HepG2 (cell line): ENCODE measurements at regions not wholly inside any gene's neighbourhood (a gene's known extent, or its start where the extent isn't known, plus 50 kb on each side); places are given as distances from the start of the nearest gene placed in this dataset.

ENCODE experiments used
- ATAC-seq: fragments of 200-7000 bp; cut with Tn5 transposase; 3 replicates; pipeline ENCODE4 v1.9.1; 2020; ENCODE audit warnings: mild to moderate bottlenecking, moderate library complexity
- BruUV-seq: library from RNA; stranded (reverse); fragments of 400-500 nt; replicated peaks from 2 replicates; lab custom pipeline; 2021; lab: Mats Ljungman, UMichigan
- CTCF ChIA-PET: fragments of 300-600 bp; formaldehyde crosslinking; extraction: SDS; loops from one replicate; lab custom pipeline; 2021; ENCODE audit warnings: low total read pairs, inconsistent platforms, low intra/inter-chr PET ratio; lab: Yijun Ruan, JAX
- POLR2A ChIA-PET: fragments of 350-600 bp; sonication (Branson Sonifier 250); formaldehyde crosslinking; loops from one replicate; lab custom pipeline; 2020; ENCODE audit warnings: antibody characterized with exemption, inconsistent platforms; lab: Yijun Ruan, JAX
- DNase-seq: peaks from one replicate; pipeline ENCODE4 v3.0.0-alpha.2; 2015; ENCODE audit warnings: low spot score
- FAIRE-seq: peaks from 3 replicates; lab custom pipeline; 2011; peaks lifted over from hg19 to GRCh38; lab: Jason Lieb, UNC
- H2AFZ ChIP-seq: one replicate; pipeline ENCODE4 v1.6.1; 2011; ENCODE audit warnings: low read length, inconsistent platforms
- H3K27ac ChIP-seq: fragments of 300-600 bp; 3 replicates; pipeline ENCODE4 v1.8.0; 2011; ENCODE audit warnings: mixed run types, mild to moderate bottlenecking, mixed read lengths, low read length, inconsistent platforms; ENCODE audit not compliant: insufficient read depth; ENCODE audit errors: extremely low read length
- H3K27me3 ChIP-seq, 2 experiments: fragments of 200-600 bp in 1 of 2; 2 replicates in 1 of 2; 3 replicates in 1 of 2; pipeline versions ENCODE4 v1.6.0 to v1.8.0; 2011; ENCODE audit warnings: low read length in 2 of 2, mild to moderate bottlenecking in 2 of 2, moderate library complexity in 2 of 2, inconsistent platforms in 1 of 2; ENCODE audit not compliant: insufficient read depth in 2 of 2, control insufficient read depth in 1 of 2
- H3K36me3 ChIP-seq, 2 experiments: fragments of 200-600 bp in 1 of 2; replicated peaks in 1 of 2; 2 replicates in 1 of 2; 3 replicates in 1 of 2; pipeline versions ENCODE4 v1.5.1 to v1.8.0; 2011; ENCODE audit warnings: low read length in 2 of 2, inconsistent platforms in 1 of 2; ENCODE audit not compliant: insufficient read depth in 2 of 2, control insufficient read depth in 1 of 2
- H3K4me1 ChIP-seq: 2 replicates; pipeline ENCODE4 v1.5.1; 2012; ENCODE audit warnings: low read length, inconsistent platforms; ENCODE audit not compliant: insufficient read depth
- H3K4me2 ChIP-seq: 2 replicates; pipeline ENCODE4 v1.6.0; 2011; ENCODE audit warnings: low read depth, low read length, inconsistent platforms
- H3K4me3 ChIP-seq, 3 experiments: fragments of 200-600 bp in 1 of 3; sonication (generic), shearing (Covaris generic) in 1 of 3; replicated peaks in 1 of 3; 2 replicates each; pipeline ENCODE4 v1.5.1; 2011 to 2016; ENCODE audit warnings: low read length in 3 of 3, inconsistent platforms in 2 of 3, low read depth in 2 of 3, mild to moderate bottlenecking in 2 of 3, control low read depth in 1 of 3, mixed read lengths in 1 of 3; ENCODE audit not compliant: insufficient read depth in 1 of 3
- H3K79me2 ChIP-seq: one replicate; pipeline ENCODE4 v1.6.1; 2011; ENCODE audit warnings: low read length, inconsistent platforms; ENCODE audit not compliant: insufficient read depth
- H3K9ac ChIP-seq: 2 replicates; pipeline ENCODE4 v1.6.0; 2011; ENCODE audit warnings: mild to moderate bottlenecking, low read depth, low read length, inconsistent platforms; ENCODE audit not compliant: insufficient read depth
- H3K9me3 ChIP-seq: 2 replicates; pipeline ENCODE4 v1.5.1; 2012; ENCODE audit warnings: mild to moderate bottlenecking, low read length
- H4K20me1 ChIP-seq: 2 replicates; pipeline ENCODE4 v1.6.0; 2011; ENCODE audit warnings: inconsistent platforms, mild to moderate bottlenecking, low read length, moderate library complexity; ENCODE audit not compliant: insufficient read depth
- CBX2 ChIP-seq, 2 experiments: fragments of 200-600 bp in 1 of 2; sonication (generic); formaldehyde crosslinking in 1 of 2; IDR thresholded peaks; 2 replicates each; pipeline versions ENCODE4 v1.7.0 to v1.8.1; 2018 to 2022; ENCODE audit warnings: low read depth in 2 of 2, low read length in 1 of 2, mild to moderate bottlenecking in 1 of 2, missing genetic modification reagents in 1 of 2
- CBX5 ChIP-seq: sonication (generic); formaldehyde crosslinking; IDR thresholded peaks from 2 replicates; pipeline ENCODE4 v1.4.0; 2020; ENCODE audit warnings: missing genetic modification reagents, borderline replicate concordance
- ELK4 ChIP-seq: sonication (generic); formaldehyde crosslinking; IDR thresholded peaks from 2 replicates; pipeline ENCODE4 v1.9.0; 2021; ENCODE audit warnings: missing genetic modification reagents, borderline replicate concordance
- FLYWCH1 ChIP-seq: sonication (generic); formaldehyde crosslinking; IDR thresholded peaks from 2 replicates; pipeline ENCODE4 v1.8.1; 2023; ENCODE audit warnings: mild to moderate bottlenecking, missing genetic modification reagents
- MAZ ChIP-seq, 2 experiments: sonication (generic) in 1 of 2; formaldehyde crosslinking in 1 of 2; IDR thresholded peaks; 2 replicates each; pipeline versions ENCODE4 v1.5.0 to v1.6.1; 2012 to 2020; ENCODE audit warnings: low read depth in 2 of 2, mild to moderate bottlenecking in 2 of 2, borderline replicate concordance in 1 of 2, improper control_type of control experiment in 1 of 2, low read length in 1 of 2, missing genetic modification reagents in 1 of 2, moderate library complexity in 1 of 2
- MED8 ChIP-seq: sonication (generic); formaldehyde crosslinking; IDR thresholded peaks from 2 replicates; pipeline ENCODE4 v1.8.1; 2023; ENCODE audit warnings: mild to moderate bottlenecking, missing genetic modification reagents; ENCODE audit not compliant: insufficient replicate concordance
- MIER2 ChIP-seq: IDR thresholded peaks from 2 replicates; pipeline ENCODE4 v1.6.1; 2016; ENCODE audit warnings: missing biosample characterization, missing genetic modification reagents
- MZF1 ChIP-seq: sonication (generic); formaldehyde crosslinking; IDR thresholded peaks from 2 replicates; pipeline ENCODE4 v1.8.1; 2023; ENCODE audit warnings: mild to moderate bottlenecking, missing genetic modification reagents, borderline replicate concordance
- SP2 ChIP-seq: sonication (generic); formaldehyde crosslinking; IDR thresholded peaks from 2 replicates; pipeline ENCODE4 v1.5.1; 2020; ENCODE audit warnings: mild to moderate bottlenecking, missing genetic modification reagents
- SYNCRIP ChIP-seq: fragments of 200-400 bp; formaldehyde crosslinking; IDR thresholded peaks from 2 replicates; pipeline ENCODE4 v1.6.1; 2018; ENCODE audit warnings: mild to moderate bottlenecking, low read depth, low read length; ENCODE audit not compliant: insufficient read depth
- THRA ChIP-seq: sonication (generic); formaldehyde crosslinking; IDR thresholded peaks from 2 replicates; pipeline ENCODE4 v1.4.0; 2020; ENCODE audit warnings: missing genetic modification reagents, borderline replicate concordance
- TMF1 ChIP-seq: sonication (generic); formaldehyde crosslinking; IDR thresholded peaks from 2 replicates; pipeline ENCODE4 v1.8.1; 2022; ENCODE audit warnings: low read depth, missing genetic modification reagents
- ZC3H4 ChIP-seq: sonication (generic); formaldehyde crosslinking; IDR thresholded peaks from 2 replicates; pipeline ENCODE4 v1.4.0; 2020; ENCODE audit warnings: missing genetic modification reagents, borderline replicate concordance
- ZGPAT ChIP-seq: IDR thresholded peaks from 2 replicates; pipeline ENCODE4 v1.6.1; 2016; ENCODE audit warnings: mild to moderate bottlenecking
- ZNF207 ChIP-seq: fragments of 450-650 bp; IDR thresholded peaks from 2 replicates; pipeline ENCODE4 v1.6.1; 2016; ENCODE audit warnings: antibody characterized with exemption, borderline replicate concordance
- ZNF382 ChIP-seq: sonication (generic); formaldehyde crosslinking; IDR thresholded peaks from 2 replicates; pipeline ENCODE4 v1.5.0; 2020; ENCODE audit warnings: missing genetic modification reagents, mild to moderate bottlenecking, borderline replicate concordance
- ZNF432 ChIP-seq: sonication (generic); formaldehyde crosslinking; IDR thresholded peaks from 2 replicates; pipeline ENCODE4 v1.5.0; 2020; ENCODE audit warnings: missing genetic modification reagents, mild to moderate bottlenecking, borderline replicate concordance
- ZNF484 ChIP-seq: sonication (generic); formaldehyde crosslinking; IDR thresholded peaks from 2 replicates; pipeline ENCODE4 v1.5.1; 2020; ENCODE audit warnings: mild to moderate bottlenecking, low read depth, missing genetic modification reagents, borderline replicate concordance
- ZNF530 ChIP-seq: sonication (generic); formaldehyde crosslinking; IDR thresholded peaks from 2 replicates; pipeline ENCODE4 v1.5.0; 2020; ENCODE audit warnings: low read depth, mild to moderate bottlenecking, missing genetic modification reagents
- ZNF724P ChIP-seq: sonication (generic); formaldehyde crosslinking; IDR thresholded peaks from 2 replicates; pipeline ENCODE4 v1.8.0; 2022; ENCODE audit warnings: missing genetic modification reagents, borderline replicate concordance
- ZNF891 ChIP-seq: sonication (generic); formaldehyde crosslinking; IDR thresholded peaks from 2 replicates; pipeline ENCODE4 v1.5.0; 2020; ENCODE audit warnings: mild to moderate bottlenecking, missing genetic modification reagents
- in situ Hi-C: cut with HindIII; loops from 2 replicates; pipeline ENCODE4 v1.10.0; 2017; ENCODE audit warnings: low pct_unique_long_range_greater_than_20kb; ENCODE audit not compliant: extremely low pct_ligation_motif_present
- intact Hi-C: fragments of 100-400 bp; cut with micrococcal nuclease; formaldehyde crosslinking; loops from one replicate; pipeline ENCODE4 v1.10.0; 2022; ENCODE audit not compliant: unreplicated experiment

- TF ChIP-seq THRA (CRISPR knock-in tag), result no peak
- no peak for TF ChIP-seq SP2 (CRISPR knock-in tag)
- no peak for TF ChIP-seq ZNF382 (CRISPR knock-in tag)
- TF ChIP-seq CBX2 (IDR thresholded peaks at IDR 0.05; ENCODE audit: low read depth, low read length), result no peak
- TF ChIP-seq CBX2 (CRISPR knock-in tag; IDR thresholded peaks at IDR 0.05; ENCODE audit: low read depth), result no peak
- no peak for TF ChIP-seq MZF1 (CRISPR knock-in tag)
- no peak for TF ChIP-seq TMF1 (CRISPR knock-in tag)
Measured at GRCh38 chr10:125362950-125363349, 202.6 kb upstream of the CTBP2 start (continued).

GRCh38 chr10:125359401-125359800 lies 199.0 kb upstream of the CTBP2 start:
- intact Hi-C loops, result no loop called here
- H3K79me2 ChIP-seq, result no peaks in the 10 kb centered on the region
- no peaks in the 10 kb centered on the region for H3K36me3 ChIP-seq
- no peaks in the 10 kb centered on the region for H3K9me3 ChIP-seq
- ATAC-seq, result no peak
- no TSS peak for BruUV-seq
- H2AFZ ChIP-seq, result no peak overlapping the region
- no peak for FAIRE-seq
- ChIA-PET CTCF (no interaction called here), POLR2A (no interaction called here)
- no peaks in the 10 kb centered on the region for H4K20me1 ChIP-seq
- H3K27ac ChIP-seq, result no peak overlapping the region
- H3K4me1 ChIP-seq, result no peaks in the 10 kb centered on the region
- H3K4me2 ChIP-seq, result no peak overlapping the region
- H3K4me3 ChIP-seq, result no peak overlapping the region
- H3K9ac ChIP-seq, result no peak overlapping the region
- H3K27me3 ChIP-seq, result peaks cover 0 to 13% of the 10 kb centered on the region in 2 experiments; a peak in 2 of 5 replicates
- no peak for DNase-seq
- in situ Hi-C loops, result no loop called here
- TF ChIP-seq ZNF207, result no peak
- no peak for TF ChIP-seq MIER2 (CRISPR knock-in tag)
- TF ChIP-seq ZC3H4, result no peak
- TF ChIP-seq CBX5, result no peak
- TF ChIP-seq ELK4 (CRISPR knock-in tag), result no peak
- no peak for TF ChIP-seq ZNF530 (CRISPR knock-in tag)
- TF ChIP-seq ZNF891 (CRISPR knock-in tag), result no peak
- TF ChIP-seq MED8 (CRISPR knock-in tag), result no peak
- no peak for TF ChIP-seq ZNF484 (CRISPR knock-in tag)
- TF ChIP-seq MAZ (IDR thresholded peaks at IDR 0.05; ENCODE audit: borderline replicate concordance, low read depth, low read length), result no peak
- no peak for TF ChIP-seq MAZ (CRISPR knock-in tag; IDR thresholded peaks at IDR 0.05; ENCODE audit: low read depth)
- no peak for TF ChIP-seq SYNCRIP
- no peak for TF ChIP-seq ZNF432 (CRISPR knock-in tag)
- no peak for TF ChIP-seq ZNF724P (CRISPR knock-in tag)
- no peak for TF ChIP-seq FLYWCH1 (CRISPR knock-in tag)
- no peak for TF ChIP-seq ZGPAT
